HG02973 (cell line): ENCODE measurements at regions not wholly inside any gene's neighbourhood (a gene's known extent, or its start where the extent isn't known, plus 50 kb on each side); places are given as distances from the start of the nearest gene placed in this dataset.

Experiments
- ATAC-seq: cut with Tn5 transposase; IDR thresholded peaks from one replicate; pipeline ENCODE4 v1.9.1; 2021; ENCODE audit warnings: moderate library complexity; ENCODE audit not compliant: unreplicated experiment

DNA sequence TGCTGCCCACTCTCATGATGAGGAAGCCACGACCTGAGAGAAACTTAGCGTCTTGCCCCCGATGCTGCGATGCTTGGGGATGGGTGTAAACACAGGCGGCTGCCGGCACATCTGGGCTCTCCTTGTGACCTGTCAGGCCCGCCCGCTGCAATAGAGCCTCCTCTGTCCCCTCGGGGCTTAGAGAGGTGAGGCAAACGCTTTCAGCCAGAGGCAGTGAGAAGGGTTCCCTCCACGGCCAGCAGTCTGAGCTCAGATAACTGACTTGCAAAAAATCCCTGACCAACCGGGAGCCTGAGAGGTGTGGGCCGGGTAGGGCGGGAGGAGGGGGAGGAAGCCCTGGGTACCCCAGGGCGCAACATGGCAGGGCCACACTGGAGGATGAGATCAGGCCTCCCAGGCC, 260.6 kb downstream of the C16orf95 start:
- no peak for ATAC-seq

DNA sequence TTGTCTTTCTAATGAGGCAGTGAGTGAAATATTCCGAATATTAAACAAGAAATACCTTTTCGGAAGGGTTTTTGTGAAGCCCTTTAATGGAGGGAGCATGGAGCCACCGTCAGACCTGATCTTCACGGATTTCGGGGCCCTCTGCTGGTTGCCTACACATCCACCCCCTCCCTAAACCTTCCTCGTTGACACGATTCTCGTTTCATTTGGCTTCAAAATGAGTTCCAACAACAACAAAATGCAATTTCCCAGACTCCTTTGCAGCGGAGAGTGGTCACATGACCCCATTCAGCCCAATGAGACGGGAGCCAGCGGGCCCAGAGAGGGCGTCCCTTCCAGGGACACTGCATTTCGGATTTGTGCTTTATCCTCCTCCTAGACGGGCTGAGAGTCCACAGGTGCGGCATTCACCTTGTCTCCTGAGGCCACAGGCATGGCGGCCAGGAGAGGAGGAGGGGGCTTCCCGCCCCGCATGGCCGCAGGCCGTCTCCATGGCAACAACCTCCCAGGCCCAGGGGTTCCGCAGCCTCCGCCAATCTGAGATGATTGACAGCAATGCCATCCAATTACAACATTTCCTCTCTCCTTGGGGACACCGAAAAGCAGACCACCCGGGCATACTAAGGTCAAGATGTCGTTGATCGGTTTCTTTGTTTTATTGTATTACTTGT, 259.8 kb downstream of the C16orf95 start:
- ATAC-seq, result no peak

DNA sequence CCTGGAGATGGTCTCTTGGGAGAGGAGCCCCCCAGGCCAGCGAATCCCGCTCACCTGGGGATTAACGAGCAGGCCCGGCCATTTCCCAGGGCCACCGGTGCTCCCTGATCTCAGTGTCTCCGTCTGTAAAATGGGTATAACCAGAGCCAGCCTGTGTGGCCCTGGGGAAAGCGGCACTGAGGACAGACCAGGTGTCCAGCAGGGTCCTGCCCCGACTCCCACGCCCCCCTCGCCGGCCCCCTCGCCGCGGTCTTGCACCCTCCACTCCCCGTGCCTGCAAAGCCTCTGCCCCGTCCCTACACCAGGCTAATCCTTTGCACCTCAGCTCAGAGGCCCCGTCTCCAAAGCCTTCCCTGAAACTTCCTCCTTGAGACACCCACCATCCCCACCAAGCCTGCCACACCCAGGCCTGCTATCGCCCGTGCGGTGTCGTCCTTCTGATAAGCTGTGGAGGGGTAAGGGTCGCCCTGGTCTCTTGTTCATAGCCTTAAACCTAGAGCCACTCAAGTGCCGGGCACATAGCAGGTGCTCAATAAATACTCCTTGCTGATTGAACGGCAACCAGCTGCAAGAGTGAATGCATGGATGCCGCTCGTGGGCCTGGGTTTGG, 259.1 kb downstream of the C16orf95 start:
- no peak for ATAC-seq

DNA sequence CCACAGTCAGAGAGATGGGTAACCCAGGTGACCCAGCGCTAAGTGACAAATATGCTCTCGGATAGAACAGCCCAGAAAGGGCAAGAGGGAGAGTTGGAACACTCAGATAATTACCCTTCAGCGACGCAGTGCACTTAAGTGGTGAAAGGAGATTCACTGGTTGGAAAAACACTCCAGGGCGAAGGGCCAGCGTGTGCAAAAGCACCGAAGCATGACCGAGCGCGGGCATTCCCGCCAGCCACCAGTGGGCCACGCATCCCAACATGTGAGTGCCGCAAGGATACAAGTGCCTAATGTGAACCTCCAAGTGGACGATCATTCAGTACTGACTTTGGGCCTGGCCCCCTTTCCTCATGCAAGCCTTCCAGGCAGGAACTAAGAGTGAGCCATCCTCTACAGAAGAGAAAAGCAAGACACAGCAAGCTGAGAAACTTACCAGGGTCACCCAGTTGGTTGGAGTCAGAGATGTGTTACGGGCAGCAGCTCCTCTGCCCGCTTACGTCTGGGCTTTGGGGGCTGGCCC, 258.4 kb downstream of the C16orf95 start:
- ATAC-seq, result no peak

DNA sequence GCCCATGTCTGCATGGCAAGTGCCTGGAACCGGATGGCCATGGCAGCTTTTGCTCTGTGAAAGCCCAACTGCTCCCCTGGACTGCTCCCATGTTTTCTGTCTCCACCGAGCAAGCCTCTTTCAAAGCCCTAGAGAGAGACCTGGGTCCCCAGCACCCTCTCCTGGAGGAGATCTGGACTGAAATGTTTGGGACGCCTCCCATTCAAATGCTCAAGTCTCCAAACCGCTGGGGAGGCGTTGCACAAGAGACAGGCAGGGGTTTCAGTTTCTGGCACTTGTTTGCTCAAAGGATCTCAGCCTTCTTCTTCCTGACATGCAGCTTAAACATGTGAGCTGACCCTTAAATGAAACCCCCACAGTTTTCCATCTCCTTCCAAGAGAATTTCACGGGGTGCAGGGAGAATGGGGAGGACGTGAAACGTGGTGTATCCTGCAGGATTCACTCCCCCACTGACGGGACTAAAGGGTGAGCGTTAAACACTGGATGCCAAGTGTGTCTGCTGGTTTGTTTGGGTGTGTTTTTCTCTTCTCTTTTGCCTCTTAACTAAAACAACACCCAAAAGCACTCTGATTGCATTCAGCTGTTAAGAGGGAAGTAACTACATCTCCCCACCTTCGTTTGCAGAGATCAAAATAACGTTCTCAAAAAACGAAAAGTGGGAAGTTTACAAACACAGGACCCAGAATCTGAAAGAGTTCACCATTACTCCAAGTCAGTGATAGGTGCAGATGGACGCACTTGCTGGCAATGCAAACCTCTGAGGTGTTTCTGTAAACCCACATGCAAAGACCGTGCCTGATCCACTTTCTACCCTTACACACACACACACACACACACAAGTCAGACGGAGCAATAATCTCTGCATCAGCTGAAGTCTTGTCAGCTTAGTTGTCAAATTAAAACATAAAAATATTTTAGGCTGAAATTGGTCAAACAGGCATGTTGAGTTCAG, 256.9 kb downstream of the C16orf95 start:
- no peak for ATAC-seq

DNA sequence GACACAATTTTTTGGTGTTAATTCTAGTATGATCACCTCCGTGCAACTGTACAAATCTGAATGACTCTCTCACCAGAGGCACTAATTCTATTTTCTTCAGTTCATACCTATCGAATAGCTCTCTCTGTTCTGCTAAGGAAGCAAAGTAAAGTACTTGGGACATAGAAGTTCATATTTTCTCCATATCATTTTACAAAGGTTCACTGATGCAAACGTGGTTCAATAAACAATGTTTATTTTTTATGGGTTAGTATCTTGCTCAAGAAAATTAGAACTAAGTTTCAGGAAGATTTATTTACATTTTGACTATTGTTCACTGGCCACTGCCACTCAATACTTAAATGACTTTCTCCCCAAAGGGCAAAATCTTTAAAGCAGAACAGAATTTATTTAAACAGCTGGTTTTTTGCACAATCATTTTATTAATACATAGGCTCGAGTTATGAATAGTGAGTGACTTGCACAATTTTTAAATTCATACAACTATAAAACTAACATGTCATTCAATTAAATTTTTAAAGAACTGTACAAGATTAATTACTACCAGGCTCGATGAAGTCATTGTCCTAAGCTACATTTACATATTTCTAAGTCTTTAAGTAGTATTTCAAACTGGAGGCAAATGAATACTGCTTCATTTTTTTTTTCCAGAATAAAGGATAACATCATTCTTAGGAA, 255.8 kb downstream of the C16orf95 start:
- no peak for ATAC-seq

DNA sequence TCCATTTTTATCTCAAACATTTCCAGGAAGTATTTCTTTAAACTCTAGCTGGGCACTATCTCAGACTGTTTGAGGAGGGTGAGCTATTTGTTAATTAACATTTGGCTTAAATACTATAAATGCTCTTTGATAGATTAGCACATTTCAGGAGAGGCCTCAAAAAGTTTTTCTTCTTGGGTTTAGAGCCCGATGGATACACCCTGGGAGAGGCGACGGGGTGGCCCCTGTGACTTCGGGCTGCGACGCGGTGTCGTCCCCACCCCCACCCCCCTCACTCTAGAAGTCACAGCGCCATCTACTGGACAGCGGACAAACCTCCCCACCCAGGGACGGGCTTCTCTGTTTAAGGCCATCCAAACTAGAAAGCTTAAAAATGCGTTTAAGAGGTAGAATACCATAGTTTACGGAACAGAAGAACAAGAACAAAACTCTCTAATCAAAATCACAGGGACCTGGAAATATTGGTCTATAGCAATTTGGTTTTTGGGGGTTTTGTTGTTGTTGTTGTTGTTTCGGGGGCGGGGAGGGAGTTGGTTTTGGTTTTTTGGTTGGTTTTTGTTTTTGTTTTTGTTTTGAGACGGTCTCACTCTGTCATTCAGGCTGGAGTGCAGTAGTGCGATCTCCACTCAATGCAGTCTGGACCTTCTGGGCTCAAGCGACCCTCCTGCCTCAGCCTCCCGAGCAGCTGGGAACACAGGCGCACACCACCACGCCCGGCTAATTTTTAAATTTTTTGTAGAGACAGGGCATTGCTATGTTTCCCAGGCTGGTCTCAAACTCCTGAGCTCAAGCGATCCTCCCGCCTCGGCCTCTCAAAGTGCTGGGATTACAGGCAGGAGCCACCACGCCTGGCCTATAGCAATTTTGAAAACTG, 254.4 kb downstream of the C16orf95 start:
- ATAC-seq, result no peak

DNA sequence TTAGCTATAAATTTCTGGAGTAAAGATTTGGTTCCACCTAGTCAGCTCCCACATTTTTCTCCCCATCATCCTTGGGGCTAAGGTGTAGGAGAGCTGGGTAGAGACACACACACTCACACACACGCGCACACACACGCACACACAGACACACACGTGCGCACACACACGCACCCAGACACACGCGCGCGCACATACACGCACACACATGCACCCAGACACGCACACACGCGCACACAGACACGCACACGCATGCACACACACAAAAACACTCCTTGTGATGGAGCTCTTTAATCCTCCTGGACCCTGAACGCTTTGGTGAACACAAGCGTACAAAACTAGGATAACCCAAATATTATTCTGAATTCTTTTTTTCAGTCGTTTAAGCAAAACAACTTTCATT, 253.6 kb downstream of the C16orf95 start:
- ATAC-seq, result no peak

DNA sequence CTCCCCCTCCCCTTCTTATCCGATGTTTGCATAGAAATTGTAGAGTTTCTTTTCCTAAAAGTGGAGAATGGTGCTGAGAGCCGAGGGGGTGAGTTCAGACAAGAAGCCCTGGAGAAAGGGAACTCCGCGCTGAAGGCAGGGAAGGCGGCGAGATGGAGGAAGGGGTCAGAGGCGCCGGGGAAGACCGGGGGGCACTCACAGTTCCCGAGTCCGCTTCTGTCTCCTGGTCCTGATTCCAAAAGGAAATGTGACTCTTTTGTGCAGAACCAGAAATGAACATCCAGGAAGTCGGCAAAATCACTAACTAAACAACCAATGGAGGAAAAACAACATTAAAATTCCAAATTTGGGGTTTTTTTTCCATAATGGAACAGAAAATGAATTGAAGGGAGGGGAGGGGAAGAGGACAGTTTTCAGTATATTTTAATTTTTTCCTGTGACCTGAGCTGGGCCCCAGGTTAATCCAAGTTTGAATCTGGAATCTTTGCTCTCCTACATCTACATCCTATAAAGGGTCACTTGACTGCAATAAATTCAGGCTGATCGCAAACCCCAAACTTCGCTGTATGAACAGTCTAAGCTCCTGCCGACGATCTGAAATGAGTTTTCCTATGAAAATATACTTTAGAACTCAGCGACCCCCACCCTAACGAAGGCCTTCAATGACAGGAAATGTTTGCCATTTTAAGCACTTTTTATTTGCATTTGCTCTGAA, 252.3 kb downstream of the C16orf95 start:
- no peak for ATAC-seq

DNA sequence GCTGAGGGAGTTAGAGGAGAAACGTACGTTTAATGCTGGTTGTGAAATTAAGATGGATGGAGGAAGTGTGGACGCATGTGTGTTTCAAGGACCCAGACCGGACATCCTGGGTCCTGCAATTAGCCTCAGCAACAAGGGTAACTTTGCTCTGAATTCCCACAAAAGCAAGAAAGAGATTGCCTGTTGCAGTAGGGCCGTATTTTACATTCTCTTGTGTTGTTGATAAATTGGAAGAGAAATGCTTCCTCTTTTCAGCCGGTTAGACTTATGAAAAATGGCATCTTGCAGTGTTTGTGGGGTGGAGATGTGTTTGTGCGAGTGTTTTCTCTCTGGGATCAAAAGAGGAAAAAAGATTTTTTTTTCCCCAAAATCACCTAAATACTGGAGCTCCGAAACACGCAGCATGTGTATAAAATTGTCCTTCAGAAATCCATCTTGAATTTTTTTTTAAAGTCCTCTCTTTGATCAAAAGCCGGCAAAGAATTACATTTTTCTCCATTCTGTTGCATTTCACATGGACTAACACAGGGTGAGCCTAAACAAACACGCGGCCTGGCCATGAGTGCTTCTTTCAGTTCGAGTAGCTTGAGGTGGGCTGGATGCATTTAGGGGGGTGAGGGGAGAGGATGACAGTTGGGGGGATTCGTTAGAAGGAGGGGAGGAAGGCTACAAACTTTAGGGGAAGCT, 251.6 kb downstream of the C16orf95 start:
- ATAC-seq, result no peak

DNA sequence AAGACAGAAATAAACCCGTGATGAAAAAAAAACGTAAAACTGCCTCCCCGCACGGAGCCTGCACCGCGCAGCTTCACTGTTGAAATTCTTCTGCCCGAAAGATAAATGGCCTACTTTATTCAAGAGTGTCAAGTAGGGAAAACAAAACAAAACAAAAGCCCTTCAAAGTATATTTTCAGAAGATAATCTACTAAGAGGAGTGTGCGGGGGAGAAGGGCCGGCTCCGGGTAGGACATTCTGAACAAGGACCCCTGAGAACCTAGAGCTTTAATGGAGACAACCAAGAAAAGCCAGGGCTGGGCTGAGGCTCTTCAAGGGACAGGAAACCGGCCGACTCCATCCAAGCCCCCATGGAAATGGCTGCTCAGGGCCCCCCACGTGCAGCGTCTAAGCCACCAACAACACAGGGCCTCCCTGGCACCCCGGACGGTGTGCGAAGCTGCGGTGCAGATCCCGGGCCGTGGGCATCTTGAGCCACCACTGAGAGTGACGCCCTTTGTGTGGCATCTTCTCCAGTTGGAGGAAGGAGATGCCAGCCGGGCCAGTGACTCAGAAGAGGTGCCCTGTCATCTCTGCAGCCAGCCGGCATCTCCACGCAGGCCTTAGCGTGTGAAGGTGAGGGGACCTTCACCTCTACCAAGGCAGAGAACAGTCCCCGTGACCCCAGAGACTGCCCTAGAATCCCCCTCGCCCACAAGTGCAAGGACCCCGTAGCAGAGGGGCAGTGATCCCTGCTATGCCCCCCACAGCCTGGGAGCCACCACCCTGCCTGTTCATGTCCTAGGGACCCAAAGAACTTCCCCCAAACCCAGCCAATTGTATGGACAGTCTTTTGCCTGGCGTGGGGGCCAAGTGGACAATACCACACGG, 250.8 kb downstream of the C16orf95 start:
- ATAC-seq, result no peak

DNA sequence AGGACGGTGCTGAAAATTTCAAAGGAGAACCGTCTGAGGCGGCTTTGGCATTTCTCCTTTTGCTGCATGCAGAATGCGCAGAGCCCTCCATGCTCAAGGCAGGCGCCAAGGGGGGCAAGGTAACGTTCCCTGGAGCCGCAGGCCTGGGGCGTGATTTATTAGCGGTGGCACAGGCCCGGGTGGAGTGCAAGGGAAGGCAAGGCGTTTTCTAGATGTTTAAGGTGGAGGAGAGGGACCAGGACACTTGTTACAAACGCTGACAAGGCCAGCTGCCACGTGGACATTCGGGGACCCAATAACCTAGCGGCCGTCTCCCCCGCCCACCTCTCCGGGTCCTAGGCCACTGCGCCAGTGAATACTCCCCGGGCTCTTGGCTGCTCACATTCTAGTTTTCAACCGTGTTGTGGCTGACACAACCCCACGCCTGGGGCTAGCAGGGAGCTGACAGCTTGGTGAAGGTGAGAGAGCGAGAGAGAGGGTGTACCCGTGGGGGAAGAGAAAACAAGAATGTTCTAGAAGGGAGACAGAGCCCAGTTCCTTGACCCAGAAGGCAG, 250.1 kb downstream of the C16orf95 start:
- no peak for ATAC-seq

DNA sequence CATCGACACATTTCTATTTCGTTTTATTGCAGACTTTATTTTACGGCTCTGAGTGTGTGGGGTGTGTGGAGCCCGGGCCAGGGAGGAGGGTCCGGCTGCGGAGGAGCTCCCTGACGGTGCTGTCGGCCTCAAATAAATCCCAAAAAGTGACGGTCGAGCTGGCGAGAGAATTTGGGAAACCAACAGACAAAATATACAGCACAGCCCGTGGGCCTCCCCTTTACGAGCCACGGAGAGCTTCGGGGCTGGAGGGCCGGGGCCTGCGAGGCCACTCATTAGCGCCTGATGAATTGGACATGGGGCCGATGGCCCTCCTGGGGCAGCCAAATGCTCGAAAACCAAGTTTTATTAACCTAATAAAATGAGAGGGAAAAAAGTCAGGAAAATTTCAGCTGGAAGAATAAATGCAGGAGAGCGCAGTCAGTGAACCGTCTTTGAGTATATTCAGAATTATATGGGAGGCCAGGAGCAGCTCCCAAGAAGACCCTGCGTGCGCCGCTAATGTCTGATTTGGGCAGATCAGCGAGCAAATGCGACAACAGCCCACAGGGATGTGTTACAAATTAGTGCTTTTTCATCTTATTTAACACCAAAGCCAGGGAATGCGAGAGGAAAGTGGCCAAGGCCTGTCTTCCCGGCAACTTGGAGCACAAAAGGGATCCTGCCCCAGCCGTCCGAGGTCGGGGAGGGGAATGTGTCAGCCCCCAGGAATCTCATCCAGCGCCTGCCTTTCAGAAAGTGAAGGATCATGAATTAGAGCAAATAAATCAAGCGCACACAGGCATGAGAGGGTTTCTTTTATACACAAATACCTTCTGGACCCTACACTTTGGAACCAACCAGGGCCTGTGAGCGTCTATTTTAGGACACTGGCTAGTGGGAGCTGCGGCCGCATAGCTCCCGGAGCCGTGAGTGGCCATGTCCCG, 249.1 kb downstream of the C16orf95 start:
- no peak for ATAC-seq

DNA sequence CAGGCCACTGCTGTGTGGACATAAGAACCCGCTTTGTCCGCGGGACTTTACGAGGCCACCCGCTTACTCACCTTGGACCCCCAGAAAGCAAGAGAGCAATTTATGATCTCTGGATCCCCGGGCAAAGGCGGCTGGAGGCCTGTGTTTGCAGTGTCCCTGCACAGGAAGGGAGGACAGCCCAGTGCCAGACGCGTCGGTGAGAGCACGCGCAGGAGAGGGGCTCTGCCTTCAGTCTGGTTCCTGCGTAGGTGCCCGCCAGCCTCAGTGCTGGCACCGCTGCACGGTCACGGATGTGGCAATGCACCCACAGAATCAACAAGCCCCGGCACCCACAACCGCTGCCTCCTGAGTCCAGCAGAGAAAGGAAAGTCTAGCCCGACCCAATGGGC, 248.4 kb downstream of the C16orf95 start:
- ATAC-seq, result no peak

DNA sequence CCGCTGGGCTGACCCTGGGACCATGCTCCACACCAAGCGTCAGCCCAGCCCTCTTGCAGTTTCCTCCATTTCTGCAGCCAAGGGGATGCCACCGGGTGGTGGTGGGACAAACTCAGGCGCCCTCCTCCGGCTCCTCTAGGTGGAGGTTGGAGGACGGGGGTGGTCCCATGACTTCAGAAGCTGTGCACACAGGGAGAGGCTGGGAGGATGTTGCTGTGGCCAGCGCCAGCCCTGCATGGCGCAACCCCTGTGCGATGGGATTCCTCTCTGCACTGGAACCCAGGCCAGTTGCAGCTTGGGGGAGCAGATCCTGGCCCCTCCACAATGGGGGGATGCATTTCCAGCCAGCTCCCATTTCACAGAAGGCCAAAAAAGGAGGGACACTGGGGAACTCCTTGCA, 246.5 kb downstream of the C16orf95 start:
- ATAC-seq, result no peak

DNA sequence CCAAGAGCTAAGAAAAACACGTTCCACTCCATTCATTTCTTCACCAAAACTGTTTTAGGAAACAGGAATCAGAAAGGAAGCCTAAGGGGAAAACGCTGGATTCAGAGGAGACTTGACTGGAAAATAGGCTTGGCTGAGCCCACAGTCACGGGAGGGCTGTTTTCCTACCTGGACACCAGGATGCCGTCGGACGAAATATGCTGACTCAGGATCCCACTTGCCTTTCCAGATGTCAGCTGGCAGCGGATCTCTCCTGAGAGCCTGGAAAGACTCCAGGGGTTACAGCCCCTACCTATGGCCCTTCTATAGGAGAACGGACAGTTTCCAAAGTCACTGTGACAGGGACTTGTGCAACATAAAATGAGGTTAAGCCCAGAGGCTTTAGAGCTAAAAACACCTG, 245.1 kb downstream of the C16orf95 start:
- ATAC-seq, result no peak
